WTC11 (cell line): ENCODE measurements at regions not wholly inside any gene's neighbourhood (a gene's known extent, or its start where the extent isn't known, plus 50 kb on each side); places are given as distances from the start of the nearest gene placed in this dataset.
"Not testable (repeated sequence)": the region's sequence is repeated elsewhere in the genome, so short reads cannot be mapped to it uniquely, and the experiment has no call there.

Experiments
- ATAC-seq: fragments of 200-7000 bp; cut with Tn5 transposase; 2 replicates; pipeline ENCODE4 v1.10.0; 2021; ENCODE audit warnings: mild to moderate bottlenecking, moderate library complexity
- CTCF ChIA-PET: fragments of 300-600 bp; sonication (Branson Sonifier 250); formaldehyde crosslinking; loops from one replicate; lab custom pipeline; 2021; ENCODE audit warnings: antibody characterized with exemption; lab: Charles Lee
- POLR2A ChIA-PET: fragments of 350-600 bp; sonication (Branson Sonifier 250); formaldehyde crosslinking; loops from one replicate; lab custom pipeline; 2021; ENCODE audit warnings: antibody characterized with exemption; lab: Charles Lee
- DNase-seq: peaks from one replicate; pipeline ENCODE4 v3.0.0; 2021; ENCODE audit warnings: low spot score
- H3K27ac Mint-ChIP-seq: 2 replicates; pipeline ENCODE4 v1.8.0; 2021; ENCODE audit warnings: mixed read lengths
- H3K27me3 Mint-ChIP-seq: 2 replicates; pipeline ENCODE4 v1.8.0; 2021; ENCODE audit warnings: low read depth, mild to moderate bottlenecking, moderate library complexity, mixed read lengths
- H3K36me3 Mint-ChIP-seq: 2 replicates; pipeline ENCODE4 v1.8.0; 2021; ENCODE audit warnings: mixed read lengths
- H3K4me1 Mint-ChIP-seq: 2 replicates; pipeline ENCODE4 v1.8.0; 2022; ENCODE audit warnings: mixed read lengths
- H3K4me3 Mint-ChIP-seq: 2 replicates; pipeline ENCODE4 v1.8.0; 2021; ENCODE audit warnings: mild to moderate bottlenecking, moderate library complexity, mixed read lengths
- H3K9me3 Mint-ChIP-seq: 2 replicates; pipeline ENCODE4 v1.8.0; 2021; ENCODE audit warnings: mixed read lengths
- CDX4 ChIP-seq: fragments of 250-450 bp; sonication (Bioruptor Pico); IDR thresholded peaks from 2 replicates; pipeline ENCODE4 v1.9.0; 2021; ENCODE audit warnings: moderate library complexity, mild to moderate bottlenecking, inconsistent platforms, borderline replicate concordance
- HMGA2 ChIP-seq: fragments of 250-450 bp; sonication (Bioruptor Pico); IDR thresholded peaks from 2 replicates; pipeline ENCODE4 v1.4.0; 2021; ENCODE audit warnings: mild to moderate bottlenecking, moderate library complexity
- HMGXB4 ChIP-seq: sonication (generic); formaldehyde crosslinking; IDR thresholded peaks from 2 replicates; pipeline ENCODE4 v1.8.1; 2023; ENCODE audit warnings: mild to moderate bottlenecking, moderate library complexity, missing genetic modification reagents
- MAX ChIP-seq: sonication (generic); formaldehyde crosslinking; IDR thresholded peaks from 2 replicates; pipeline ENCODE4 v1.8.0; 2022; ENCODE audit warnings: mild to moderate bottlenecking, missing genetic modification reagents
- ZNF138 ChIP-seq: sonication (generic); formaldehyde crosslinking; conservative IDR thresholded peaks from 2 replicates; pipeline ENCODE4 v1.8.1; 2022; ENCODE audit warnings: mild to moderate bottlenecking, moderate library complexity, missing genetic modification reagents

GRCh38 chr20:25902321-25902720 lies 205.7 kb upstream of the ZNF337 start:
- H3K4me1 Mint-ChIP-seq, CTCF ChIA-PET, H3K27me3 Mint-ChIP-seq, H3K9me3 Mint-ChIP-seq, H3K4me3 Mint-ChIP-seq, ATAC-seq, H3K27ac Mint-ChIP-seq, POLR2A ChIA-PET, H3K36me3 Mint-ChIP-seq, DNase-seq: not testable (repeated sequence)

GRCh38 chr20:25898663-25899062 lies 202.0 kb upstream of the ZNF337 start:
- H3K36me3 Mint-ChIP-seq, H3K27me3 Mint-ChIP-seq, DNase-seq, H3K4me3 Mint-ChIP-seq, CTCF ChIA-PET, ATAC-seq, H3K4me1 Mint-ChIP-seq, H3K27ac Mint-ChIP-seq, H3K9me3 Mint-ChIP-seq, POLR2A ChIA-PET: not testable (repeated sequence)

GRCh38 chr20:25879096-25879495 lies 182.4 kb upstream of the ZNF337 start:
- H3K36me3 Mint-ChIP-seq, CTCF ChIA-PET, DNase-seq, ATAC-seq, H3K9me3 Mint-ChIP-seq, H3K27me3 Mint-ChIP-seq, POLR2A ChIA-PET, H3K4me3 Mint-ChIP-seq, H3K4me1 Mint-ChIP-seq, H3K27ac Mint-ChIP-seq: not testable (repeated sequence)

GRCh38 chr20:25868650-25868979 lies 172.0 kb upstream of the ZNF337 start:
- TF ChIP-seq MAX (CRISPR knock-in tag), result 0 out of 2 replicates have a peak, but pooled peaks have one; percentile 8
- DNase-seq, H3K9me3 Mint-ChIP-seq, H3K27ac Mint-ChIP-seq, H3K36me3 Mint-ChIP-seq, ATAC-seq, CTCF ChIA-PET: not testable (repeated sequence)
- Mint-ChIP-seq H3K27me3 (peaks cover 69% of the 10 kb centered on the region), H3K4me3 (peak overlapping the region; percentile 69), H3K4me1 (peaks cover 24% of the 10 kb centered on the region)
- POLR2A ChIA-PET, result interaction anchor here (0.5 kb wide), 1 partner anchor 19 kb away, joined by 3 read pairs; no protein-coding TSS in a partner anchor

- ATAC-seq, result peak; percentile 87
- ChIA-PET CTCF (no interaction called here), POLR2A (interaction anchor here (0.5 kb wide), 1 partner anchor 19 kb away, joined by 3 read pairs; no protein-coding TSS in a partner anchor)
- Mint-ChIP-seq H3K36me3 (no peaks in the 10 kb centered on the region), H3K27ac (no peak overlapping the region), H3K4me1 (peaks cover 26% of the 10 kb centered on the region)
- TF ChIP-seq HMGA2 (CRISPR knock-in tag), result no peak
- TF ChIP-seq MAX (CRISPR knock-in tag), result 0 out of 2 replicates have a peak, but pooled peaks have one; percentile 46
- TF ChIP-seq, all 79 proteins: peak for 1
- peak overlapping the region; percentile 69 for H3K4me3 Mint-ChIP-seq
- peak; percentile 88 for DNase-seq
- H3K9me3 Mint-ChIP-seq, result no peaks in the 10 kb centered on the region
- peaks cover 75% of the 10 kb centered on the region for H3K27me3 Mint-ChIP-seq
Measured at GRCh38 chr20:25867776-25868649, 171.4 kb upstream of the ZNF337 start.

- POLR2A ChIA-PET, H3K9me3 Mint-ChIP-seq, DNase-seq, ATAC-seq, CTCF ChIA-PET, H3K36me3 Mint-ChIP-seq, H3K27ac Mint-ChIP-seq: not testable (repeated sequence)
- Mint-ChIP-seq H3K27me3 (peaks cover 83% of the 10 kb centered on the region), H3K4me3 (peak overlapping the region; percentile 69), H3K4me1 (peaks cover 33% of the 10 kb centered on the region)
Measured at GRCh38 chr20:25867015-25867775, 170.5 kb upstream of the ZNF337 start.

GRCh38 chr20:25865715-25866656 lies 169.3 kb upstream of the ZNF337 start:
- peak; percentile 24 for ATAC-seq
- Mint-ChIP-seq H3K9me3 (no peaks in the 10 kb centered on the region), H3K27ac (no peak overlapping the region), H3K36me3 (no peaks in the 10 kb centered on the region), H3K4me3 (peak overlapping the region; percentile 63), H3K27me3 (peaks cover 95% of the 10 kb centered on the region), H3K4me1 (peaks cover 39% of the 10 kb centered on the region)
- CTCF ChIA-PET, result no interaction called here
- peak; percentile 83 for DNase-seq
- POLR2A ChIA-PET, result no interaction called here
- TF ChIP-seq CDX4 (CRISPR knock-in tag) (no peak), HMGA2 (CRISPR knock-in tag) (no peak), ZNF138 (CRISPR knock-in tag) (no peak), HMGXB4 (no peak)
